HG02678 (cell line): ENCODE measurements at regions not wholly inside any gene's neighbourhood (a gene's known extent, or its start where the extent isn't known, plus 50 kb on each side); places are given as distances from the start of the nearest gene placed in this dataset.

ENCODE experiments used
- ATAC-seq: cut with Tn5 transposase; IDR thresholded peaks from one replicate; pipeline ENCODE4 v1.9.1; 2021; ENCODE audit warnings: mild to moderate bottlenecking, moderate library complexity; ENCODE audit not compliant: unreplicated experiment

GRCh38 chr6:156725712-156726111 lies 51.5 kb upstream of the ARID1B start:
- no peak for ATAC-seq

- peak; percentile 44 for ATAC-seq
Observed at GRCh38 chr6:156720691-156721685, 56.2 kb upstream of the ARID1B start.

GRCh38 chr6:156719720-156720563 lies 57.2 kb upstream of the ARID1B start:
- peak; percentile 83 for ATAC-seq

GRCh38 chr6:156719395-156719719 lies 57.8 kb upstream of the ARID1B start:
- ATAC-seq, result no peak

- no peak for ATAC-seq
Observed at GRCh38 chr6:156718647-156719394, 58.4 kb upstream of the ARID1B start.

- ATAC-seq, result no peak
Observed at GRCh38 chr6:156717542-156717941, 59.6 kb upstream of the ARID1B start.

- no peak for ATAC-seq
Observed at GRCh38 chr6:156715839-156716238, 61.3 kb upstream of the ARID1B start.

- ATAC-seq, result no peak
Observed at GRCh38 chr6:156713548-156713947, 63.6 kb upstream of the ARID1B start.

GRCh38 chr6:156710479-156710878 lies 66.7 kb upstream of the ARID1B start:
- ATAC-seq, result no peak

- no peak for ATAC-seq
Observed at GRCh38 chr6:156707818-156708217, 69.4 kb upstream of the ARID1B start.

GRCh38 chr6:156703719-156704118 lies 73.5 kb upstream of the ARID1B start:
- no peak for ATAC-seq

- ATAC-seq, result no peak
Observed at GRCh38 chr6:156701966-156702365, 75.2 kb upstream of the ARID1B start.

GRCh38 chr6:156700440-156701057 lies 76.6 kb upstream of the ARID1B start:
- ATAC-seq, result no peak

- no peak for ATAC-seq
Observed at GRCh38 chr6:156699935-156700334, 77.2 kb upstream of the ARID1B start.

- ATAC-seq, result peak; percentile 34
Observed at GRCh38 chr6:156699017-156699421, 78.2 kb upstream of the ARID1B start.

- ATAC-seq, result peak; percentile 81
Observed at GRCh38 chr6:156698239-156699016, 78.8 kb upstream of the ARID1B start.

GRCh38 chr6:156697225-156697830 lies 79.8 kb upstream of the ARID1B start:
- ATAC-seq, result peak; percentile 37

- ATAC-seq, result no peak
Observed at GRCh38 chr6:156695742-156696141, 81.4 kb upstream of the ARID1B start.

- no peak for ATAC-seq
Observed at GRCh38 chr6:156694679-156695078, 82.5 kb upstream of the ARID1B start.
